Lung (tissue), 11 donors: ENCODE measurements at regions not wholly inside any gene's neighbourhood (a gene's known extent, or its start where the extent isn't known, plus 50 kb on each side); places are given as distances from the start of the nearest gene placed in this dataset.

Experiments
- ATAC-seq: fragments of 200-7000 bp; cut with Tn5 transposase; one replicate; pipeline ENCODE4 v1.9.1; 2020; ENCODE audit warnings: moderate number of reproducible peaks; ENCODE audit not compliant: insufficient read depth, low FRiP score
- DNase-seq, 3 donors: peaks; one replicate each; pipeline ENCODE4 v3.0.0-alpha.2; 2013 to 2017
- H3K27ac ChIP-seq, 2 donors: one replicate each; pipeline ENCODE4 v1.5.1; 2013; ENCODE audit warnings: mild to moderate bottlenecking in 2 of 2, moderate library complexity in 2 of 2, control low read depth in 1 of 2, inconsistent platforms in 1 of 2, low read depth in 1 of 2, low read length in 1 of 2
- H3K27me3 ChIP-seq, 3 donors: one replicate each; pipeline ENCODE4 v1.5.1; 2013; ENCODE audit warnings: low read length in 2 of 3; ENCODE audit not compliant: control insufficient read depth in 3 of 3, insufficient read depth in 3 of 3
- H3K36me3 ChIP-seq, 4 donors: one replicate each; pipeline ENCODE4 v1.5.1; 2013; ENCODE audit warnings: low read length in 4 of 4, mild to moderate bottlenecking in 1 of 4, moderate library complexity in 1 of 4; ENCODE audit not compliant: control insufficient read depth in 4 of 4, insufficient read depth in 4 of 4
- H3K4me1 ChIP-seq, 5 donors: one replicate each; pipeline ENCODE4 v1.5.1; 2013; ENCODE audit warnings: low read length in 5 of 5, mild to moderate bottlenecking in 2 of 5, moderate library complexity in 1 of 5; ENCODE audit not compliant: control insufficient read depth in 5 of 5, insufficient read depth in 5 of 5
- H3K4me3 ChIP-seq: one replicate; pipeline ENCODE4 v1.5.1; 2013; ENCODE audit warnings: mild to moderate bottlenecking, control low read depth, moderate library complexity
- H3K9ac ChIP-seq, 2 donors: one replicate each; pipeline ENCODE4 v1.5.1; 2013; ENCODE audit warnings: low read length in 2 of 2, control low read depth in 1 of 2; ENCODE audit not compliant: insufficient read depth in 1 of 2
- H3K9me3 ChIP-seq, 4 donors: one replicate each; pipeline ENCODE4 v1.5.1; 2013; ENCODE audit warnings: low read length in 3 of 4, mild to moderate bottlenecking in 1 of 4, moderate library complexity in 1 of 4; ENCODE audit not compliant: control insufficient read depth in 4 of 4, insufficient read depth in 3 of 4
- WGBS, 2 donors: extraction: QIAGEN DNeasy Blood & Tissue Kit; methylation state at CpG; one replicate each; pipeline ENCODE4 v1.1.7; 2013; 5-methylcytosine and 5-hydroxymethylcytosine counted together
- TF ChIP-seq, protein P1 (sequence below): IDR thresholded peaks from 2 replicates; pipeline ENCODE4 v1.5.1; 2012; ENCODE audit warnings: mild to moderate bottlenecking; ENCODE audit errors: control extremely low read depth, extremely low read depth
- donor health status: control.
- donor health status: control.
- donor health status: Bipolar disorder and iron deficiency.
- donor health status: healthy.
- donor health status: DM: yes; HTN: yes; CAD: no.

GRCh38 chr20:55784036-55784435 lies 221.3 kb downstream of the CBLN4 start:
- no peak overlapping the region for H3K9ac ChIP-seq
- no peak overlapping the region for H3K27ac ChIP-seq
- TF ChIP-seq, protein P1, sequence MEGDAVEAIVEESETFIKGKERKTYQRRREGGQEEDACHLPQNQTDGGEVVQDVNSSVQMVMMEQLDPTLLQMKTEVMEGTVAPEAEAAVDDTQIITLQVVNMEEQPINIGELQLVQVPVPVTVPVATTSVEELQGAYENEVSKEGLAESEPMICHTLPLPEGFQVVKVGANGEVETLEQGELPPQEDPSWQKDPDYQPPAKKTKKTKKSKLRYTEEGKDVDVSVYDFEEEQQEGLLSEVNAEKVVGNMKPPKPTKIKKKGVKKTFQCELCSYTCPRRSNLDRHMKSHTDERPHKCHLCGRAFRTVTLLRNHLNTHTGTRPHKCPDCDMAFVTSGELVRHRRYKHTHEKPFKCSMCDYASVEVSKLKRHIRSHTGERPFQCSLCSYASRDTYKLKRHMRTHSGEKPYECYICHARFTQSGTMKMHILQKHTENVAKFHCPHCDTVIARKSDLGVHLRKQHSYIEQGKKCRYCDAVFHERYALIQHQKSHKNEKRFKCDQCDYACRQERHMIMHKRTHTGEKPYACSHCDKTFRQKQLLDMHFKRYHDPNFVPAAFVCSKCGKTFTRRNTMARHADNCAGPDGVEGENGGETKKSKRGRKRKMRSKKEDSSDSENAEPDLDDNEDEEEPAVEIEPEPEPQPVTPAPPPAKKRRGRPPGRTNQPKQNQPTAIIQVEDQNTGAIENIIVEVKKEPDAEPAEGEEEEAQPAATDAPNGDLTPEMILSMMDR = no peak
- no peak for DNase-seq
- no peaks in the 10 kb centered on the region for H3K36me3 ChIP-seq
- ATAC-seq = no peak
- no peak overlapping the region for H3K4me3 ChIP-seq
- peaks cover 0 to 2% (median 0%) of the 10 kb centered on the region in 4 donors for H3K9me3 ChIP-seq
- no peaks in the 10 kb centered on the region for H3K27me3 ChIP-seq
- H3K4me1 ChIP-seq = peaks cover 0 to 6% (median 0%) of the 10 kb centered on the region in 5 donors
- WGBS, 2 donors = 61 to 68% methylated on average over 2 of the region's 2 CpGs

- TF ChIP-seq, protein P1 = no peak
- WGBS, 2 donors = 72 to 81% methylated on average over 3 of the region's 3 CpGs
- Histone ChIP-seq H3K4me1 (peaks cover 0 to 6% (median 0%) of the 10 kb centered on the region in 5 donors), H3K27me3 (no peaks in the 10 kb centered on the region), H3K9ac (no peak overlapping the region), H3K9me3 (peaks cover 0 to 2% (median 0%) of the 10 kb centered on the region in 4 donors), H3K27ac (no peak overlapping the region), H3K36me3 (no peaks in the 10 kb centered on the region), H3K4me3 (no peak overlapping the region)
- no peak for ATAC-seq
- DNase-seq = peak in 2 of 3 donors; percentile 18 to 26
Observed at GRCh38 chr20:55783381-55783780, 221.9 kb downstream of the CBLN4 start.

GRCh38 chr20:55782912-55783253 lies 222.4 kb downstream of the CBLN4 start:
- Histone ChIP-seq H3K36me3 (no peaks in the 10 kb centered on the region), H3K27ac (no peak overlapping the region), H3K9ac (no peak overlapping the region), H3K4me1 (peaks cover 0 to 6% (median 0%) of the 10 kb centered on the region in 5 donors), H3K9me3 (peaks cover 0 to 2% (median 0%) of the 10 kb centered on the region in 4 donors), H3K27me3 (no peaks in the 10 kb centered on the region), H3K4me3 (no peak overlapping the region)
- TF ChIP-seq, protein P1 = no peak
- DNase-seq (no peak), ATAC-seq (no peak)
- WGBS, 2 donors = 39 to 62% methylated on average over 8 of the region's 8 CpGs
